H9 (cell line): ENCODE measurements at regions not wholly inside any gene's neighbourhood (a gene's known extent, or its start where the extent isn't known, plus 50 kb on each side); places are given as distances from the start of the nearest gene placed in this dataset.

Source experiments
- DNase-seq: peaks from one replicate; pipeline ENCODE4 v3.0.0-alpha.2; 2017
- H2AFZ ChIP-seq: one replicate; pipeline ENCODE4 v1.6.1; 2013; ENCODE audit warnings: mild to moderate bottlenecking, low read length, control low read depth, moderate library complexity
- H2AK5ac ChIP-seq: 2 replicates; pipeline ENCODE4 v1.6.1; 2013; ENCODE audit warnings: low read length, control low read depth, mixed read lengths; ENCODE audit not compliant: insufficient read length
- H2BK120ac ChIP-seq: one replicate; pipeline ENCODE4 v1.6.1; 2013; ENCODE audit warnings: low read depth, mild to moderate bottlenecking, low read length, control low read depth, inconsistent platforms; ENCODE audit not compliant: poor library complexity, severe bottlenecking
- H2BK12ac ChIP-seq: 2 replicates; pipeline ENCODE4 v1.6.1; 2013; ENCODE audit warnings: low read length, control low read depth, mixed read lengths, low read depth; ENCODE audit not compliant: insufficient read length
- H2BK15ac ChIP-seq: 2 replicates; pipeline ENCODE4 v1.6.1; 2013; ENCODE audit warnings: low read depth, low read length, control low read depth
- H2BK20ac ChIP-seq: one replicate; pipeline ENCODE4 v1.6.1; 2013; ENCODE audit warnings: low read depth, mild to moderate bottlenecking, low read length, control low read depth, inconsistent platforms; ENCODE audit not compliant: poor library complexity, severe bottlenecking
- H2BK5ac ChIP-seq: 2 replicates; pipeline ENCODE4 v1.6.1; 2013; ENCODE audit warnings: low read length, control low read depth, mixed read lengths; ENCODE audit not compliant: insufficient read length
- H3K14ac ChIP-seq: 2 replicates; pipeline ENCODE4 v1.6.1; 2013; ENCODE audit warnings: low read length, control low read depth; ENCODE audit not compliant: insufficient read depth
- H3K18ac ChIP-seq: 2 replicates; pipeline ENCODE4 v1.6.1; 2013; ENCODE audit warnings: low read depth, mild to moderate bottlenecking, mixed read lengths, low read length, control low read depth; ENCODE audit not compliant: insufficient read length
- H3K23ac ChIP-seq: 2 replicates; pipeline ENCODE4 v1.6.1; 2013; ENCODE audit warnings: low read length, control low read depth, mixed read lengths, low read depth; ENCODE audit not compliant: insufficient read length
- H3K23me2 ChIP-seq: 2 replicates; pipeline ENCODE4 v1.6.1; 2013; ENCODE audit warnings: low read depth, mild to moderate bottlenecking, mixed read lengths, low read length, control low read depth; ENCODE audit not compliant: insufficient read length, poor library complexity, severe bottlenecking
- H3K27ac ChIP-seq: 2 replicates; pipeline ENCODE4 v1.5.1; 2013; ENCODE audit warnings: low read length, control low read depth, mixed read lengths, low read depth; ENCODE audit not compliant: insufficient read length
- H3K27me3 ChIP-seq: 2 replicates; pipeline ENCODE4 v1.6.1; 2013; ENCODE audit warnings: low read length, control low read depth, inconsistent platforms; ENCODE audit not compliant: insufficient read depth
- H3K4ac ChIP-seq: 2 replicates; pipeline ENCODE4 v1.6.1; 2013; ENCODE audit warnings: low read depth, mild to moderate bottlenecking, control low read depth, inconsistent platforms, low read length, moderate library complexity
- H3K4me1 ChIP-seq: 2 replicates; pipeline ENCODE4 v1.6.1; 2013; ENCODE audit warnings: low read length, control low read depth, inconsistent platforms; ENCODE audit not compliant: insufficient read depth
- H3K4me2 ChIP-seq: 2 replicates; pipeline ENCODE4 v1.6.1; 2013; ENCODE audit warnings: low read length, control low read depth, mixed read lengths; ENCODE audit not compliant: insufficient read length, insufficient read depth
- H3K56ac ChIP-seq: 2 replicates; pipeline ENCODE4 v1.6.1; 2013; ENCODE audit warnings: low read depth, mild to moderate bottlenecking, mixed read lengths, low read length, control low read depth; ENCODE audit not compliant: insufficient read length
- H3K79me1 ChIP-seq: 2 replicates; pipeline ENCODE4 v1.6.1; 2013; ENCODE audit warnings: low read depth, mild to moderate bottlenecking, moderate library complexity, low read length, control low read depth, inconsistent platforms; ENCODE audit not compliant: insufficient read depth, poor library complexity, severe bottlenecking
- H3K79me2 ChIP-seq: 2 replicates; pipeline ENCODE4 v1.6.1; 2013; ENCODE audit warnings: low read length, control low read depth, inconsistent platforms; ENCODE audit not compliant: insufficient read depth
- H3K9ac ChIP-seq: 2 replicates; pipeline ENCODE4 v1.6.1; 2013; ENCODE audit warnings: low read length, control low read depth, mixed read lengths; ENCODE audit not compliant: insufficient read length; ENCODE audit errors: extremely low read depth
- H3K9me3 ChIP-seq: one replicate; pipeline ENCODE4 v1.6.1; 2013; ENCODE audit warnings: low read depth, low read length, inconsistent platforms; ENCODE audit not compliant: control insufficient read depth
- H3T11ph ChIP-seq: one replicate; pipeline ENCODE4 v1.6.1; 2013; ENCODE audit warnings: mild to moderate bottlenecking, low read length, control low read depth, inconsistent platforms
- H4K20me1 ChIP-seq: one replicate; pipeline ENCODE4 v1.6.1; 2013; ENCODE audit not compliant: control insufficient read depth, insufficient read length, insufficient read depth
- H4K5ac ChIP-seq: 2 replicates; pipeline ENCODE4 v1.6.1; 2013; ENCODE audit warnings: low read depth, mild to moderate bottlenecking, mixed read lengths, low read length, control low read depth; ENCODE audit not compliant: insufficient read length
- H4K8ac ChIP-seq: replicated peaks from 2 replicates; pipeline ENCODE4 v1.6.1; 2013; ENCODE audit warnings: low read length, control low read depth, mixed read lengths, low read depth; ENCODE audit not compliant: insufficient read length
- H4K91ac ChIP-seq: 2 replicates; pipeline ENCODE4 v1.6.1; 2013; ENCODE audit warnings: low read depth, mild to moderate bottlenecking, moderate library complexity, mixed read lengths, low read length, control low read depth; ENCODE audit not compliant: insufficient read length
- H3K27ac Mint-ChIP-seq, 3 experiments: 2 replicates in 2 of 3; 3 replicates in 1 of 3; pipeline ENCODE4 v1.8.0; 2020 to 2021; ENCODE audit warnings: mixed read lengths in 3 of 3, mild to moderate bottlenecking in 1 of 3, moderate library complexity in 1 of 3
- H3K27me3 Mint-ChIP-seq: 2 replicates; pipeline ENCODE4 v1.8.0; 2021; ENCODE audit warnings: low read depth, mild to moderate bottlenecking, moderate library complexity, mixed read lengths
- H3K36me3 Mint-ChIP-seq, 3 experiments: 2 replicates in 2 of 3; 3 replicates in 1 of 3; pipeline ENCODE4 v1.8.0; 2020 to 2021; ENCODE audit warnings: low read depth in 3 of 3, mixed read lengths in 3 of 3; ENCODE audit not compliant: insufficient read depth in 1 of 3
- H3K4me1 Mint-ChIP-seq, 2 experiments: 2 replicates each; pipeline ENCODE4 v1.8.0; 2020; ENCODE audit warnings: mixed read lengths in 2 of 2
- H3K4me3 Mint-ChIP-seq, 2 experiments: 2 replicates in 1 of 2; 3 replicates in 1 of 2; pipeline ENCODE4 v1.8.0; 2020 to 2021; ENCODE audit warnings: mild to moderate bottlenecking in 2 of 2, mixed read lengths in 2 of 2, moderate library complexity in 1 of 2
- H3K9me3 Mint-ChIP-seq, 2 experiments: 2 replicates in 1 of 2; 3 replicates in 1 of 2; pipeline ENCODE4 v1.8.0; 2020; ENCODE audit warnings: mild to moderate bottlenecking in 2 of 2, mixed read lengths in 2 of 2, moderate library complexity in 1 of 2
- WGBS: extraction: QIAGEN DNeasy Blood & Tissue Kit; methylation state at CpG from one replicate; pipeline ENCODE4 v1.1.7; 2013; ENCODE audit warnings: missing lambda C conversion rate, low lambda C conversion rate, mixed read lengths; ENCODE audit not compliant: insufficient read length; ENCODE audit errors: extremely low coverage; 5-methylcytosine and 5-hydroxymethylcytosine counted together
- TF ChIP-seq, protein P1 (sequence below): fragments of 200-600 bp; sonication (generic); conservative IDR thresholded peaks from 3 replicates; pipeline ENCODE4 v1.8.0; 2021; ENCODE audit warnings: antibody characterized with exemption, mild to moderate bottlenecking

GRCh38 chr11:29373725-29374124 lies 643.1 kb downstream of the KCNA4 start:
- Histone ChIP-seq H3K79me1 (no peaks in the 10 kb centered on the region), H3K9ac (no peak overlapping the region), H2BK12ac (no peak overlapping the region), H3K9me3 (no peaks in the 10 kb centered on the region), H2AK5ac (no peak overlapping the region), H4K8ac (no peak overlapping the region), H4K91ac (no peak overlapping the region), H3K23me2 (no peaks in the 10 kb centered on the region), H3T11ph (no peak overlapping the region), H2AFZ (no peak overlapping the region), H3K27ac (no peak overlapping the region), H3K79me2 (no peaks in the 10 kb centered on the region), H3K4ac (no peak overlapping the region), H4K5ac (no peak overlapping the region), H3K18ac (no peak overlapping the region), H3K56ac (no peak overlapping the region), H3K27me3 (no peaks in the 10 kb centered on the region), H3K23ac (no peak overlapping the region), H2BK20ac (no peak overlapping the region), H2BK15ac (no peak overlapping the region), H3K14ac (no peak overlapping the region), H3K4me1 (no peaks in the 10 kb centered on the region), H4K20me1 (no peaks in the 10 kb centered on the region), H2BK120ac (no peak overlapping the region), H3K4me2 (no peak overlapping the region), H2BK5ac (no peak overlapping the region)
- DNase-seq = no peak
- H3K9me3 Mint-ChIP-seq = peaks cover 20 to 25% of the 10 kb centered on the region in 2 experiments
- H3K4me3 Mint-ChIP-seq = no peak overlapping the region
- peaks cover 2 to 15% (median 5%) of the 10 kb centered on the region in 3 experiments; a peak in 6 of 7 replicates for H3K36me3 Mint-ChIP-seq
- no peak overlapping the region for H3K27ac Mint-ChIP-seq
- TF ChIP-seq, protein P1, sequence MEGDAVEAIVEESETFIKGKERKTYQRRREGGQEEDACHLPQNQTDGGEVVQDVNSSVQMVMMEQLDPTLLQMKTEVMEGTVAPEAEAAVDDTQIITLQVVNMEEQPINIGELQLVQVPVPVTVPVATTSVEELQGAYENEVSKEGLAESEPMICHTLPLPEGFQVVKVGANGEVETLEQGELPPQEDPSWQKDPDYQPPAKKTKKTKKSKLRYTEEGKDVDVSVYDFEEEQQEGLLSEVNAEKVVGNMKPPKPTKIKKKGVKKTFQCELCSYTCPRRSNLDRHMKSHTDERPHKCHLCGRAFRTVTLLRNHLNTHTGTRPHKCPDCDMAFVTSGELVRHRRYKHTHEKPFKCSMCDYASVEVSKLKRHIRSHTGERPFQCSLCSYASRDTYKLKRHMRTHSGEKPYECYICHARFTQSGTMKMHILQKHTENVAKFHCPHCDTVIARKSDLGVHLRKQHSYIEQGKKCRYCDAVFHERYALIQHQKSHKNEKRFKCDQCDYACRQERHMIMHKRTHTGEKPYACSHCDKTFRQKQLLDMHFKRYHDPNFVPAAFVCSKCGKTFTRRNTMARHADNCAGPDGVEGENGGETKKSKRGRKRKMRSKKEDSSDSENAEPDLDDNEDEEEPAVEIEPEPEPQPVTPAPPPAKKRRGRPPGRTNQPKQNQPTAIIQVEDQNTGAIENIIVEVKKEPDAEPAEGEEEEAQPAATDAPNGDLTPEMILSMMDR = no peak
- peaks cover 8% of the 10 kb centered on the region in 2 experiments for H3K4me1 Mint-ChIP-seq
- WGBS = no CpG with 5 or more reads among the region's 1 CpG
- H3K27me3 Mint-ChIP-seq = peaks cover 26% of the 10 kb centered on the region
